ENCODE measurements at regions not wholly inside any gene's neighbourhood (a gene's known extent, or its start where the extent isn't known, plus 50 kb on each side); places are given as distances from the start of the nearest gene placed in this dataset.

GRCh38 chr2:240225660-240226475 lies 85.4 kb upstream of the OTOS start:
- Histone ChIP-seq H3K9ac (ENCODE audit: insufficient read depth, low read length) (no peak overlapping the region), H3K4me1 (ENCODE audit: control insufficient read depth, extremely low read depth, insufficient read depth, low read length) (no peaks in the 10 kb centered on the region), H3K79me2 (ENCODE audit: control insufficient read depth, insufficient read depth, low read length) (no peaks in the 10 kb centered on the region), H4K20me1 (ENCODE audit: control insufficient read depth, extremely low read depth, insufficient read depth, low read length) (no peaks in the 10 kb centered on the region), H3K4me2 (ENCODE audit: extremely low read depth, insufficient read depth, low read length) (no peak overlapping the region), H3K36me3 (ENCODE audit: control insufficient read depth, insufficient read depth, low read length) (no peaks in the 10 kb centered on the region), H3K27ac (ENCODE audit: insufficient read depth, low read length) (no peak overlapping the region), H3K4me3 (replicated peaks in 1 of 4; ENCODE audit: control extremely low read depth in 1 of 4, insufficient read depth in 1 of 4, low read depth in 3 of 4, low read length in 4 of 4) (no peak overlapping the region), H3K9me3 (ENCODE audit: control insufficient read depth, insufficient read depth, low read depth, low read length) (no peaks in the 10 kb centered on the region), H3K27me3 (ENCODE audit: control insufficient read depth, insufficient read depth, low read length) (no peaks in the 10 kb centered on the region), H2AFZ (ENCODE audit: low read length) (no peak overlapping the region)
- TF ChIP-seq EZH2 (IDR thresholded peaks at IDR 0.05; ENCODE audit: low read length, missing control alignments) (no peak), CTCF (conservative IDR thresholded peaks at IDR 0.05 in 1 of 2, IDR thresholded peaks at IDR 0.05 in 1 of 2; ENCODE audit: low read depth in 1 of 2, low read length in 2 of 2) (no peak)
- no peak for DNase-seq (ENCODE audit: low read depth in 2 of 2)

GRCh38 chr2:240226672-240227537 lies 86.4 kb upstream of the OTOS start:
- no peaks in the 10 kb centered on the region for H3K36me3 ChIP-seq (ENCODE audit: control insufficient read depth, insufficient read depth, low read length)
- TF ChIP-seq CTCF (conservative IDR thresholded peaks at IDR 0.05 in 1 of 2, IDR thresholded peaks at IDR 0.05 in 1 of 2; ENCODE audit: low read depth in 1 of 2, low read length in 2 of 2) = no peak
- no peak for TF ChIP-seq EZH2 (IDR thresholded peaks at IDR 0.05; ENCODE audit: low read length, missing control alignments)
- H3K4me2 ChIP-seq (ENCODE audit: extremely low read depth, insufficient read depth, low read length) = no peak overlapping the region
- H3K27ac ChIP-seq (ENCODE audit: insufficient read depth, low read length) = no peak overlapping the region
- no peaks in the 10 kb centered on the region for H3K9me3 ChIP-seq (ENCODE audit: control insufficient read depth, insufficient read depth, low read depth, low read length)
- H3K4me3 ChIP-seq (replicated peaks in 1 of 4; ENCODE audit: control extremely low read depth in 1 of 4, insufficient read depth in 1 of 4, low read depth in 3 of 4, low read length in 4 of 4) = no peak overlapping the region
- H3K4me1 ChIP-seq (ENCODE audit: control insufficient read depth, extremely low read depth, insufficient read depth, low read length) = no peaks in the 10 kb centered on the region
- no peaks in the 10 kb centered on the region for H3K27me3 ChIP-seq (ENCODE audit: control insufficient read depth, insufficient read depth, low read length)
- no peaks in the 10 kb centered on the region for H3K79me2 ChIP-seq (ENCODE audit: control insufficient read depth, insufficient read depth, low read length)
- no peak overlapping the region for H3K9ac ChIP-seq (ENCODE audit: insufficient read depth, low read length)
- H2AFZ ChIP-seq (ENCODE audit: low read length) = no peak overlapping the region
- H4K20me1 ChIP-seq (ENCODE audit: control insufficient read depth, extremely low read depth, insufficient read depth, low read length) = no peaks in the 10 kb centered on the region
- DNase-seq (ENCODE audit: low read depth in 2 of 2) = no peak
